Activated T-cell treated with anti-CD3 and anti-CD28 coated beads for 1 hour (primary cell): ENCODE measurements at regions not wholly inside any gene's neighbourhood (a gene's known extent, or its start where the extent isn't known, plus 50 kb on each side); places are given as distances from the start of the nearest gene placed in this dataset.
"Not testable (repeated sequence)": the region's sequence is repeated elsewhere in the genome, so short reads cannot be mapped to it uniquely, and the experiment has no call there.

Experiments
- DNase-seq: peaks from one replicate; pipeline ENCODE4 v3.0.0-alpha.2; 2020; ENCODE audit warnings: low read depth

- no peak for DNase-seq
Measured at GRCh38 chr5:174446446-174446845, 277.9 kb upstream of the MSX2 start.

- no peak for DNase-seq
Measured at GRCh38 chr5:174446988-174447387, 277.4 kb upstream of the MSX2 start.

- no peak for DNase-seq
Measured at GRCh38 chr5:174448041-174448440, 276.3 kb upstream of the MSX2 start.

DNA sequence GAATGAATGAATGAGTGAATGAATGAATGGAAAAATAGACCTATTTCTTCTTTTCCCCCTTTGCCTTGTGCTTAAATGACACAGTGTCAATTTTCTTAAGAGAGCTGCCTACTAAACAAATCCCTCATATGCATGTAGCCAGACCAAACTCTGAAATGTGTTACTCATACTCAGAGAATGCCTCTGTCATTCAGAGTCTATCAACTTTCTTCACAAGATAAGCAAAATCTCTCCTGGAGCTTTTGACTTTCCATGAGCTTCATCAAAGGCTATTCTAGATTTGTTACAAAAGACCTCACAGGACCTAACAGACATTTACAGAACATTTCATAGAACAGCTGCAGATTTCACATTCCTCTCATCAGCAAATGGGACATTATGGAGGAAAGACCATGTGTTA is 275.7 kb upstream of the MSX2 start:
- no peak for DNase-seq

- no peak for DNase-seq
Measured at GRCh38 chr5:174453690-174454089, 270.7 kb upstream of the MSX2 start.

GRCh38 chr5:174454464-174454863 is 269.9 kb upstream of the MSX2 start:
- DNase-seq: no peak

DNA sequence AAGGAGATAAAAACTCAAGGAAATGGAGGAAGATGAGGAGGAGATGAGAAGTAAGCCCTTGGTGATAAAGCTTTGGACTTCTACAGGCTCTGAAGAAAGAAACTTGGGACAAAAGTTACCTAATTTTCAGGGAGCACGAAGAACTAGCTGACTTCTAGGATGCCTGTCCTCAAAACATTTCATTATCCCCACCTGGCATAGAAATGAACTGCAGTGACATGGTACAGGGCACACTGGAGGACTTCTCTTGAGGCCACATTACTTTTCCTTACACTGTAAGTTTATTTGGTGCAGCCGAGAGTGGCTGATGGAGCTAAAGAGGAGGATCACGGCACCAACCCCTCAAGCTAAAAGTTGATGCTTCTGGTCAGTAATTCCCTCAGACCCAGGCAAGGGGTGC is 269.5 kb upstream of the MSX2 start:
- no peak for DNase-seq

DNA sequence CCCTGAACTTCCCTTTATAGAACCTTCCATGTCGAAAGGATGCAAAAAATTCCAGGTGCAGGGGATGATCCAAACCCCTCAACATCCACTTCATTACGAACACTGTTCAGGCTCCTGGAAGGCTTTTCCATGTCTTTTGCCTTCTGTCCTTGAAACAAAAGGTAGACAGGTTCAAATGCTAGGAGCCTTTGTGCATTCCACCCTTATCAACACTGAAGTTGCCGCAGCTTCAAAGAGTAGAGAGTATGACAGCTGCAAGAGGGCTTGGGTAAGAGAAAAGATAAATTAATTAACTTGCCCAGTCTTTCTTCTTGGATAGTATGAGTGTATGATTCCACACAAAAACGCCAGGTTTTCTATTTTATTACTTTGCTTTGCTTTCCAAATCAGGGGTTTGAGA is 269.1 kb upstream of the MSX2 start:
- no peak for DNase-seq

DNA sequence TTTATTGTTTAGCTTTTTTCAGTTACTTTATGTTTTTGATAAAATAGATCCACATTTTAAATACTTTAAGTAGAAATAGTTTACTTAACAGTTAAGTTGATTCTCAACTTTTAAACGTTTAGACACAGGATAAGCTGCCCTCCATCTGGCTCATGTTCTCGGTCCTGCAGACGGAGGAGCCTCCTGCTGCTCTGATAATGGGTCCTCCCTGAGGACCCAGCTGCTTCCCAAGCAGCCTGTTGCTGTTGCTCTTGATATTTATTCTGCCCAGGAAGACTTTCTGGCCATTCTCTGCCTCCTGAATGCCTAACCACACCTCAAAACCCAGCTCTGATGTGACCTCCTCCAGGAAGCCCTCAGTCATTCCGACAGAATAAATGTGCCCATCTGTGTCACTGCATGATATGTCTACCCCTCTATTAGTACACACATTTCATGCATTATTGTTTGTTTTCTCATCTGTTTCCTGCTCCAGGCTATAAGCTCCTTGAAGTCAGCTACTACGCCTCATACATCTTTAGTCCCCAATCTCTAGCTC is 267.2 kb upstream of the MSX2 start:
- no peak for DNase-seq

DNA sequence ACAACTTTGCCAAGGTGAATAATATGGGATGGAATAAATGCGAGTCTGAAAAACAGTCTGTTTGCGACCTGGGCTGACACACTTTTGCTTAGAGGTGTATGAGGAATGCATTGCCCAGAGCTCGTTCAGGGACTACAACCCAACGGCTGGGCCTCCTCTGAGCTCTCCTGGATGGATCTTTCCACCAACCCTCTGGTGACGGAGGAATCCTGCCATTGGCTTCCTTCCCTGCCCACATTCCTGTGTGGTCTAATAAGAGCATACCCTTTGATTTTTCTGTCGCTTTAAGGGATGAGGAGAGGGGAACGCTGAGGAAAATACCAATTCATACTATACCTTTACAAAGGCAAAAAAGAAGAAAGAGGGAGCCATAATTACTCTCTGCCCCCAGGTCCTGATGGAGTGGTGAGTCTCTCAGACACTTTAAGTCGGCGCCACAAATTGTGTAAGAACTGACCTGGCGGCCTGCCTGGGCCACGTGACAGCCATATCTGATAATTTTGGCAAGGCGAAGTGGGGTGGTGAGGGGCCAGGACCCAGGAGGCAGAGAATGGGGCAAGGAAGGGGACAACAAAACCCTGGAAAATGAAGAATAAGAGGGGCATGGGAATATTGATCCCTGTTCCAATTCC is 265.2 kb upstream of the MSX2 start:
- DNase-seq: no peak

GRCh38 chr5:174459832-174460448 is 264.4 kb upstream of the MSX2 start:
- DNase-seq: no peak

- DNase-seq: no peak
Measured at GRCh38 chr5:174462129-174462528, 262.3 kb upstream of the MSX2 start.

DNA sequence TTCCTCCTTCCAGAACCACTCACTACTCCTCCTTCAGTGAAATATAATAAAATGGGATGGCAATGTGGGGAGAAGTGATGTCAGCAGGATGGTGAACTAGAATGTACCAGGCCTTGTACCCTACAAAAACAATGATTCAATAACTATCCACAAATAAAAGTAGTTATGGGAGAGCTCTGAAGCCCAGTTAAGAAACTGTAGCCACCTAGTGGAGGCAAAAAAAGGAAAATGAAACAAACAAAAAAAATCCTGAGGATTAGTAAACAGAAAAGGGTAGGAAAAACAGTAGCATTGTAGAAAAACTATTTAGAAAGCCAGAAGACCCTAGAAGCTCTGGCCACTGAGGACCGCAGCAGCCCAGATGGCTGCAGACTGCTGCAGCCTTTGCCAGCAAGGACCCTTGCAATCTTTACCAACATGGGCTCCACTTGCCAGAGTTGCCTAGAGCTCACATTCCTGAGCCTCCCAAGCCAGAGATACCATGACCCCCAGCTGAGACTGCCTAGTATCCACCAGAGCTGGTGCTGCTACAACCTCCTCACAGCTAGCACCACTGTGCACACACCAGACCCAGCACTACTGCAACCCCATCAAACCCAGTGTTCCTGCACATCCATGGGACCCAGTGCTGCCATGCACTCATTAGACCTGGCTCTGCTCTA is 259.7 kb upstream of the MSX2 start:
- DNase-seq: no peak

DNA sequence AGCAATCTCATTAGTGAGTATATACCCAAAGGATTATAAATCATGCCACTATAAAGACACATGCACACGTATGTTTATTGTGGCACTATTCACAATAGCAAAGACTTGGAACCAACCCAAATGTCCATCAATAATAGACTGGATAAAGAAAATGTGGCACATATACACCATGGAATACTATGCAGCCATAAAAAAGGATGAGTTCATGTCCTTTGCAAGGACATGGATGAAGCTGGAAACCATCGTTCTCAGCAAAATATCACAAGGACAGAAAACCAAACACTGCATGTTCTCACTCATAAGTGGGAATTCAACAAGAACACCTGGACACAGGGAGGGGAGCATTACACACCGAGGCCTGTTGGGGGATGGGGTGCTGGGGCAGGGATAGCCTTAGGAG is 252.9 kb upstream of the MSX2 start:
- DNase-seq: not testable (repeated sequence)

DNA sequence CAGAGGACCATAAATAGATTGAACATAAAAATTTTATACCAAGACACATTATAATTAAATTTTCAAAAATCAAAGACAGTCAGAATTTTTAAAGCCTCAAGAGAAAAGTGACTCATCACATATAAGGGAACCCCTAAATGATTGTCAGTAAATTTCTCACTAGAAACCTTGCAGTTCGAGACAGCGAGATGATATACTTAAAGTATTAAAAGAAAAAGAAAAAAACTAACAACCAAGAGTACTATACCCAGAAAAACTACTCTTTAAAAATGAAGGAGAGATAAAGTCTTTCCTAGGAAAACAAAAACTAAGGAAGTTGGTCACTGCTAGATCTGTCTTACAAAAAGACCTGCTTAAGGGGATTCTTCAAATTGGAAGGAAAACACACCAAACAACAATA is 251.4 kb upstream of the MSX2 start:
- no peak for DNase-seq

DNA sequence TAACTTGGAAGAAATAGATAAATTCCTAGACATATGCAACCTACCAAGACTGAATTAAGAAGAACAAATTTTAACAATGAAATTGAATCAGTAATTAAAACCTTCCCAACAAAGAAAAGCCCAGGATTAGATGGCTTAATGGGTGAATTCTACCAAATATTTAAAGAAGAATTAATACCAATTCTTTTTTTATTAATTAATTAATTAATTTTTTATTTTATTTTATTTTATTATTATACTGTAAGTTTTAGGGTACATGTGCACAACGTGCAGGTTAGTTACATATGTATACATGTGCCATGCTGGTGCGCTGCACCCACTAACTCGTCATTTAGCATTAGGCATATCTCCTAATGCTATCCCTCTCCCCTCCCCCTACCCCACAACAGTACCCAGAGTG is 248.4 kb upstream of the MSX2 start:
- DNase-seq: not testable (repeated sequence)

DNA sequence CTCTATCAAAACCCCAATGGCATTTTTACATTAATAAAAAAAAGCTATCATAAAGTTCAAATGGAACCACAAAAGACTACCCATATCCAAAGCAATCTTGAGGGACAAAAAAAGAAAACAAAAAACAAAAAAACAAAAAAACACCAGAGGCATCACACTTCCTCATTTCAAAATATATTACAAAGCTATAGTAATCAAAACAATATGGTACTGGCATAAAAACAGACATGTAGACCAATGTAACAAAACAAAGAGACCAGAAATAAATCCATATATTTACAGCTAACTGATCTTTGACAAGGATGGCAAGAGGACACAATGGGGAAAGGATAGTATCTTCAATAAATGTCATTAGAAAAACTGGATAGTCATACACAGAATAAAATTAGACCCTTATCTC is 245.1 kb upstream of the MSX2 start:
- DNase-seq: no peak

- DNase-seq: no peak
Measured at GRCh38 chr5:174481737-174482136, 242.6 kb upstream of the MSX2 start.

- DNase-seq: no peak
Measured at GRCh38 chr5:174482607-174483024, 241.8 kb upstream of the MSX2 start.

DNA sequence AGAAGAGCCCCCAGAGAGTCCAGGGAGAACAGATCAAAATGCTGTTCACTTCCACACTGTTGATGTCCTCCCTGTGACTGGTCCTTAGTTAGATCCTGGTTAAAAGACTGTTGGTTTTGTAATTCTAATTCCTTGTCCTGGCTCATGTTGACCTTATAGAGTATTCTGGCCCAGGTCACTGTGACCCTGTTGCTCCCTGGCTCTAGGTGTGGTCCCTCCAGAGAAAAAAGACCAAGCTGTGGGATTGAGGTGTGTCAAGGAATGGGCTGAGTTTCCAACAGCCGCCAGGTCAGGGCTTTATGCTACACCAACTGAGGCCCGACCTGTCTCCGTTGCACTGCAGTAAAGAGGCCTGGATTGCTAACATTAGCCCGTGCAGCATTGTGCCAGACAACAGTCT is 241.0 kb upstream of the MSX2 start:
- DNase-seq: no peak

GRCh38 chr5:174489215-174489614 is 235.2 kb upstream of the MSX2 start:
- DNase-seq: no peak

- DNase-seq: no peak
Measured at GRCh38 chr5:174489920-174490597, 234.3 kb upstream of the MSX2 start.

GRCh38 chr5:174490728-174491127 is 233.7 kb upstream of the MSX2 start:
- DNase-seq: no peak
